Endothelial cell of umbilical vein (primary cell): ENCODE measurements at regions not wholly inside any gene's neighbourhood (a gene's known extent, or its start where the extent isn't known, plus 50 kb on each side); places are given as distances from the start of the nearest gene placed in this dataset.

Experiments
- CTCF ChIP-seq, 2 donors: IDR thresholded peaks; 1 replicate in 1 of 2; 2 replicates in 1 of 2; pipeline ENCODE4 v1.5.1; 2011; ENCODE audit warnings: low read length in 2 of 2, mild to moderate bottlenecking in 2 of 2, moderate library complexity in 2 of 2, control low read depth in 1 of 2, inconsistent platforms in 1 of 2, low read depth in 1 of 2; ENCODE audit not compliant: insufficient read depth in 1 of 2; ENCODE audit errors: extremely low read depth in 1 of 2
- EZH2 ChIP-seq: IDR thresholded peaks from 2 replicates; pipeline ENCODE4 v1.6.1; 2012; ENCODE audit warnings: borderline replicate concordance, low read depth, mild to moderate bottlenecking, moderate library complexity, low read length, inconsistent platforms; ENCODE audit not compliant: severe bottlenecking
- MYC ChIP-seq: IDR thresholded peaks from one replicate; pipeline ENCODE4 v1.6.1; 2011; ENCODE audit warnings: mild to moderate bottlenecking, low read depth, low read length
- POLR2A ChIP-seq: IDR thresholded peaks from 2 replicates; pipeline ENCODE4 v1.6.1; 2012; ENCODE audit warnings: low read depth, mild to moderate bottlenecking, control low read depth, low read length
- POLR2AphosphoS5 ChIP-seq: IDR thresholded peaks from 2 replicates; pipeline ENCODE4 v1.6.1; 2012; ENCODE audit warnings: low read depth, mild to moderate bottlenecking, control low read depth, low read length, moderate library complexity; ENCODE audit not compliant: insufficient read depth

GRCh38 chr11:105215528-105215927 is 76.0 kb upstream of the CARD18 start:
- TF ChIP-seq CTCF (IDR thresholded peaks at IDR 0.05; ENCODE audit: extremely low read depth in 1 of 2, insufficient read depth in 1 of 2, low read depth in 1 of 2, low read length in 2 of 2) (no peak), POLR2A (no peak), POLR2AphosphoS5 (no peak), EZH2 (no peak), MYC (no peak)
